ENCODE measurements at regions not wholly inside any gene's neighbourhood (a gene's known extent, or its start where the extent isn't known, plus 50 kb on each side); places are given as distances from the start of the nearest gene placed in this dataset.
"Not testable (repeated sequence)": the region's sequence is repeated elsewhere in the genome, so short reads cannot be mapped to it uniquely, and the experiment has no call there.

DNA sequence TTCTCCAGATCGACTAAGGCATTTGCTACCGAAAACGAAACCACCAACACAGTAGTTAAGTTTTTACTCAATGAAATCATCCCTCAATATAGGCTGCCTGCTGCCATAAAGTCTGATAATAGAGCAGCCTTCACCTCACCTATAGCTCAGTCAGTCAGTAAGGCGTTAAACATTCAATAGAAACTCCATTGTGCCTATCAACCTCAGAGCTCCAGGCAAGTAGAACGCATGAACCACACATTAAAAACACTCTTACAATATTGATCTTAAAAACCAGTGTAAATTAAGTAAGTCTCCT lies 160.6 kb downstream of the DEFB131A start:
- not testable (repeated sequence) for TF ChIP-seq POLR2A (IDR thresholded peaks at IDR 0.05)
- TF ChIP-seq, protein P1, sequence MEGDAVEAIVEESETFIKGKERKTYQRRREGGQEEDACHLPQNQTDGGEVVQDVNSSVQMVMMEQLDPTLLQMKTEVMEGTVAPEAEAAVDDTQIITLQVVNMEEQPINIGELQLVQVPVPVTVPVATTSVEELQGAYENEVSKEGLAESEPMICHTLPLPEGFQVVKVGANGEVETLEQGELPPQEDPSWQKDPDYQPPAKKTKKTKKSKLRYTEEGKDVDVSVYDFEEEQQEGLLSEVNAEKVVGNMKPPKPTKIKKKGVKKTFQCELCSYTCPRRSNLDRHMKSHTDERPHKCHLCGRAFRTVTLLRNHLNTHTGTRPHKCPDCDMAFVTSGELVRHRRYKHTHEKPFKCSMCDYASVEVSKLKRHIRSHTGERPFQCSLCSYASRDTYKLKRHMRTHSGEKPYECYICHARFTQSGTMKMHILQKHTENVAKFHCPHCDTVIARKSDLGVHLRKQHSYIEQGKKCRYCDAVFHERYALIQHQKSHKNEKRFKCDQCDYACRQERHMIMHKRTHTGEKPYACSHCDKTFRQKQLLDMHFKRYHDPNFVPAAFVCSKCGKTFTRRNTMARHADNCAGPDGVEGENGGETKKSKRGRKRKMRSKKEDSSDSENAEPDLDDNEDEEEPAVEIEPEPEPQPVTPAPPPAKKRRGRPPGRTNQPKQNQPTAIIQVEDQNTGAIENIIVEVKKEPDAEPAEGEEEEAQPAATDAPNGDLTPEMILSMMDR (IDR thresholded peaks at IDR 0.05), result not testable (repeated sequence)
